Parathyroid adenoma (tissue), 2 donors: ENCODE measurements at regions not wholly inside any gene's neighbourhood (a gene's known extent, or its start where the extent isn't known, plus 50 kb on each side); places are given as distances from the start of the nearest gene placed in this dataset.

Experiments used
- H2AFZ ChIP-seq: fragments of 300-600 bp; sonication (generic); one replicate; pipeline ENCODE4 v1.7.0; 2017; ENCODE audit warnings: antibody characterized with exemption, mild to moderate bottlenecking
- H3K27ac ChIP-seq: fragments of 300-600 bp; sonication (generic); one replicate; pipeline ENCODE4 v1.7.0; 2017
- H3K27me3 ChIP-seq: fragments of 300-600 bp; sonication (generic); one replicate; pipeline ENCODE4 v1.7.0; 2017; ENCODE audit warnings: low read length; ENCODE audit not compliant: control insufficient read depth, insufficient read depth
- H3K36me3 ChIP-seq: fragments of 300-600 bp; sonication (generic); one replicate; pipeline ENCODE4 v1.7.0; 2017; ENCODE audit warnings: low read length; ENCODE audit not compliant: control insufficient read depth, insufficient read depth
- H3K4me1 ChIP-seq: fragments of 300-600 bp; sonication (generic); one replicate; pipeline ENCODE4 v1.7.0; 2017; ENCODE audit warnings: control low read depth
- H3K4me2 ChIP-seq: fragments of 300-600 bp; sonication (generic); one replicate; pipeline ENCODE4 v1.7.0; 2017; ENCODE audit warnings: low read length
- H3K4me3 ChIP-seq: fragments of 300-600 bp; sonication (generic); one replicate; pipeline ENCODE4 v1.7.0; 2017; ENCODE audit warnings: low read depth, low read length
- H3K79me2 ChIP-seq: fragments of 300-600 bp; sonication (generic); one replicate; pipeline ENCODE4 v1.7.0; 2017; ENCODE audit warnings: control low read depth
- H3K9ac ChIP-seq: fragments of 300-600 bp; sonication (generic); one replicate; pipeline ENCODE4 v1.7.0; 2017; ENCODE audit warnings: mild to moderate bottlenecking
- H3K9me3 ChIP-seq: fragments of 300-600 bp; sonication (generic); one replicate; pipeline ENCODE4 v1.7.0; 2017; ENCODE audit warnings: low read length; ENCODE audit not compliant: control insufficient read depth
- TF ChIP-seq, protein P1 (sequence below): fragments of 300-600 bp; sonication (generic); IDR thresholded peaks from one replicate; pipeline ENCODE4 v1.7.0; 2017; ENCODE audit warnings: antibody characterized with exemption, mild to moderate bottlenecking
- donor health status: primary hyperparathyroidism.

DNA sequence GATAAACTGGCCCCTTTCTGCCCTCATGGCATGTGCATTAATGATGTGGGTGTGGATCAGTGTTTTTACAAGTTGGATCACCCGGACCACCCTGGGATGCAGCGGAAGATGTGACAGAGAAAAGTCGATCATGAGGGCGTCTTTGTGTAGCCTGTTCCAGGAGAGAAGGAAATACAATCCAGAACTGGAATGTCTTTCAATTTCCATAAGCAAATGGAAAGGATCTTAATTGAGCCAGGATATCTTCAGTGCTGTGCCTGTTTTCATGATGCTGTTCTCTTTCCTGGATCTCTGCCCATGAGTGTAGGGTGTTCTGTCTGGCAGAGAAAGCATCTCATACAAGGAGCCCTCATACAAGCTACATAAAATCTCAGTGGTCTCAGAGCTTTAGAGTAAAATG is 481.4 kb downstream of the XYLT1 start:
- TF ChIP-seq, protein P1, sequence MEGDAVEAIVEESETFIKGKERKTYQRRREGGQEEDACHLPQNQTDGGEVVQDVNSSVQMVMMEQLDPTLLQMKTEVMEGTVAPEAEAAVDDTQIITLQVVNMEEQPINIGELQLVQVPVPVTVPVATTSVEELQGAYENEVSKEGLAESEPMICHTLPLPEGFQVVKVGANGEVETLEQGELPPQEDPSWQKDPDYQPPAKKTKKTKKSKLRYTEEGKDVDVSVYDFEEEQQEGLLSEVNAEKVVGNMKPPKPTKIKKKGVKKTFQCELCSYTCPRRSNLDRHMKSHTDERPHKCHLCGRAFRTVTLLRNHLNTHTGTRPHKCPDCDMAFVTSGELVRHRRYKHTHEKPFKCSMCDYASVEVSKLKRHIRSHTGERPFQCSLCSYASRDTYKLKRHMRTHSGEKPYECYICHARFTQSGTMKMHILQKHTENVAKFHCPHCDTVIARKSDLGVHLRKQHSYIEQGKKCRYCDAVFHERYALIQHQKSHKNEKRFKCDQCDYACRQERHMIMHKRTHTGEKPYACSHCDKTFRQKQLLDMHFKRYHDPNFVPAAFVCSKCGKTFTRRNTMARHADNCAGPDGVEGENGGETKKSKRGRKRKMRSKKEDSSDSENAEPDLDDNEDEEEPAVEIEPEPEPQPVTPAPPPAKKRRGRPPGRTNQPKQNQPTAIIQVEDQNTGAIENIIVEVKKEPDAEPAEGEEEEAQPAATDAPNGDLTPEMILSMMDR, result no peak
- H3K79me2 ChIP-seq, result no peaks in the 10 kb centered on the region
- H3K4me1 ChIP-seq, result no peaks in the 10 kb centered on the region

DNA sequence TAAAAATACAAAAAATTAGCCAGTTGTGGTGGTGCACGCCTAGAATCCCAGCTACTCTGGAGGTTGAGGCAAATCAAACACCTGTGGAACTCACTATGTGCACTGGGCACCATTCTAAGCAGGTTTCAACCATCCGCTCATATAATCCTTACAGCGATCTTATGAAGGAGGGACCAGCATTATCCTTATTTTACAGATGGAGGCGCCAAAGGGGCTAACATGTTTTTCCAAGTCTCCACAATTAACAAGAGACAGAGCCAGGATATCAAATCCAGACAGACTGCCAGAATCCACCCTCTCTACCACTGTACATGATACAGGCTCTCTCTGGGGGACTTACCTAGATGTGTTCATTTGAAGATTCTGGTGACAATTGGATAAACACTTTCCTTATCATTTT is 479.0 kb downstream of the XYLT1 start:
- Histone ChIP-seq H3K9ac (no peak overlapping the region), H3K9me3 (no peaks in the 10 kb centered on the region), H3K4me1 (no peaks in the 10 kb centered on the region), H2AFZ (no peak overlapping the region), H3K27ac (no peak overlapping the region), H3K27me3 (no peaks in the 10 kb centered on the region), H3K4me2 (no peak overlapping the region), H3K36me3 (no peaks in the 10 kb centered on the region), H3K79me2 (no peaks in the 10 kb centered on the region), H3K4me3 (no peak overlapping the region)
- TF ChIP-seq, protein P1, result no peak

More for the DNA sequence above, 481.4 kb downstream of the XYLT1 start:
- Histone ChIP-seq H3K4me3 (no peak overlapping the region), H3K9me3 (no peaks in the 10 kb centered on the region), H3K27ac (no peak overlapping the region), H3K4me2 (no peak overlapping the region), H3K27me3 (no peaks in the 10 kb centered on the region), H2AFZ (no peak overlapping the region), H3K36me3 (no peaks in the 10 kb centered on the region), H3K9ac (no peak overlapping the region)

DNA sequence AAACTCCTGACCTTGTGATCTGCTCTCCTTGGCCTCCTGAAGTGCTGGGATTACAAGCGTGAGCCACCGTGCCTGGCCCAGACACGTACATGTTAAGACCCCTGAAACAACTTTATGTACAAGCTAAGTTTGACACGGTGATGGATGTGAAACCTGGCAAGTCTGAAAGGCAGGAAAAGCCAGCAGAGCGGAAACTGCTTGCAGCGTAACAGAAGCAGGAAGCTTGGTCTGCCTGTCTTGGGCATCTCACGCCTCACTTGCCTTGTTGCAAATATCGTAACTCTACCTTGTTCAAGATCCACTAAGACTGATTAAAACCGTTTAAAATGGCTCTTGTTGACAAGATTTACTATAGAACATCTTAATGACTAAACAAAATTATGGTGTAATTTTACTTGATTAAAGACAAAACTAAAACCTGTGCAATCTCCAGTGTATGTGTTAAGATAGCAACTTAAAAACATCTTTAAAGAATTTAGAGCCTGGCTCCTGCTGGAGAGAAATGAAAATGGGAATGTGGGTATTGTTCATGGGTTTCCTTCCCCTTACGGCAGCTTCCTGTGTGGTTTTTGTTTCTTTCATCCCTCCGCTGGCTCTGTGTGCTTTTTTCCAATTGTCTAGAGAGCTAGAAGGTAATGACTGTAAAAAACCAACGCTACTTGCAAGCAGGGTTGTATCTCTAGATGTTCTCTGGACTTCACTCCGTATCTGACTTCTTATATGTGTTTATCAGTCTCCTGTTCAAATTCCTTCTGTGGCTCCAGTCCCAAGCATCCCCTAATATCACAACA is 477.6 kb downstream of the XYLT1 start:
- Histone ChIP-seq H3K9me3 (no peaks in the 10 kb centered on the region), H3K27me3 (no peaks in the 10 kb centered on the region), H3K36me3 (no peaks in the 10 kb centered on the region), H3K4me2 (peak overlapping the region; percentile 43), H3K79me2 (no peaks in the 10 kb centered on the region), H3K4me1 (no peaks in the 10 kb centered on the region), H3K4me3 (no peak overlapping the region), H3K27ac (no peak overlapping the region), H3K9ac (no peak overlapping the region), H2AFZ (peak overlapping the region; percentile 53)
- TF ChIP-seq, protein P1, result no peak

DNA sequence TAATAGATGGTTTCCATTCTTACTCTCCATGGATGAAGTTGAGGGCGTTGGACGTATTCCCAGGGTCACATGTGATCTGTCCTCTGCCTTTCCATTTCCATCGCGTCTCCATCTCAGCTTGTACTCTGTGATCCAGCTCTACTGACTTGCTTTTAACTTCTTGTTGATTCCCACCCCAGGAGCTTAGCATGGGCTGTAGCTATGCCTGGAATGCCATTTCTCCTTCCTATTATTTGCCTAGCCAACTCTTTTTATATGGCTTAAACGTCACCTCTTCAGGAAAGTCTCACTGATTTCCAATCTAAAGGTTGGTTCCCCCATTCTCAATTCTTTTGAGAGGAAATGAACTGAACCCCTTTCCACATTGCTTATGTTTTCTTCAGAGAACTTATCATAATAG is 475.9 kb downstream of the XYLT1 start:
- no peak overlapping the region for H2AFZ ChIP-seq
- no peaks in the 10 kb centered on the region for H3K27me3 ChIP-seq
- no peak overlapping the region for H3K4me2 ChIP-seq
- no peak overlapping the region for H3K4me3 ChIP-seq
- H3K9ac ChIP-seq, result no peak overlapping the region
- H3K79me2 ChIP-seq, result no peaks in the 10 kb centered on the region
- H3K27ac ChIP-seq, result no peak overlapping the region
- H3K36me3 ChIP-seq, result no peaks in the 10 kb centered on the region
- H3K9me3 ChIP-seq, result no peaks in the 10 kb centered on the region
- TF ChIP-seq, protein P1, result no peak
- no peaks in the 10 kb centered on the region for H3K4me1 ChIP-seq

DNA sequence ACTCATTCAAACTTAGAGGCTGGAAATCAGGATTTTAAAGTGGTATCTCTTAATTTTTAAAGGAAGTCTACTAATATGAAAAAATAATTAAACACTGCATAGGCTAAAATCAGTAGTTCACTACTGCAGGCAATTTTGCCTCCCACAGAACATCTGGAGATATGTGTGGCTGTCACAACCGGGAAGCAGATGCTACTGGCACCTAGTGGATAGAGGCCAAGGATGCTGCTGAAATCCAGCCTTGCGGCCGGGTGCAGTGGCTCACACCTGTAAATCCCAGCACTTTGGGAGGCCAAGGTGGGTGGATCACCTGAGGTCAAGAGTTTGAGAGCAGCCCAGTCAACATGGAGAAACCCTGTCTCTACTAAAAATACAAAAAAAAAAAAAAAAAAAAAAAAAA is 473.9 kb downstream of the XYLT1 start:
- no peak overlapping the region for H3K4me3 ChIP-seq

More for the DNA sequence above, 473.9 kb downstream of the XYLT1 start:
- no peaks in the 10 kb centered on the region for H3K27me3 ChIP-seq
- H3K79me2 ChIP-seq, result no peaks in the 10 kb centered on the region
- H2AFZ ChIP-seq, result no peak overlapping the region
- TF ChIP-seq, protein P1, result no peak
- H3K9ac ChIP-seq, result no peak overlapping the region
- H3K4me1 ChIP-seq, result no peaks in the 10 kb centered on the region
- no peak overlapping the region for H3K27ac ChIP-seq
- no peaks in the 10 kb centered on the region for H3K9me3 ChIP-seq
- no peak overlapping the region for H3K4me2 ChIP-seq
- H3K36me3 ChIP-seq, result no peaks in the 10 kb centered on the region
